ENCODE measurements at regions not wholly inside any gene's neighbourhood (a gene's known extent, or its start where the extent isn't known, plus 50 kb on each side); places are given as distances from the start of the nearest gene placed in this dataset.

- no peaks in the 10 kb centered on the region for H3K27me3 ChIP-seq (ENCODE audit: insufficient read depth, low read length)
- H3K9me3 ChIP-seq (ENCODE audit: low read length) = no peaks in the 10 kb centered on the region
- H3K27ac ChIP-seq (ENCODE audit: low read depth, low read length, poor library complexity, severe bottlenecking) = no peak overlapping the region
- H4K20me1 ChIP-seq (ENCODE audit: insufficient read depth, low read length) = no peaks in the 10 kb centered on the region
- H3K4me3 ChIP-seq (ENCODE audit: low read depth, low read length, poor library complexity, severe bottlenecking) = no peak overlapping the region
- TF ChIP-seq EZH2 (IDR thresholded peaks at IDR 0.05; ENCODE audit: borderline replicate concordance, low read length) = no peak
- TF ChIP-seq CTCF (IDR thresholded peaks at IDR 0.05; ENCODE audit: low read length) = no peak
- no peaks in the 10 kb centered on the region for H3K36me3 ChIP-seq (ENCODE audit: insufficient read depth, low read length)
- H3F3A ChIP-seq (ENCODE audit: insufficient read depth, low read length) = no peaks in the 10 kb centered on the region
- H3K9ac ChIP-seq (ENCODE audit: low read length) = no peak overlapping the region
- no peak overlapping the region for H2AFZ ChIP-seq (ENCODE audit: low read length)
- H3K79me2 ChIP-seq (ENCODE audit: insufficient read depth, low read length) = no peaks in the 10 kb centered on the region
- no peaks in the 10 kb centered on the region for H3K4me1 ChIP-seq (ENCODE audit: insufficient read depth, low read length, severe bottlenecking)
- H3K9me2 ChIP-seq (ENCODE audit: low read depth, low read length) = no peaks in the 10 kb centered on the region
- no peak overlapping the region for H3K4me2 ChIP-seq (ENCODE audit: low read length)
These were observed 135.8 kb upstream of the VRK1 start for GRCh38 chr14:96661244-96661969.

- Histone ChIP-seq H3K9ac (ENCODE audit: low read length) (no peak overlapping the region), H3F3A (ENCODE audit: insufficient read depth, low read length) (no peaks in the 10 kb centered on the region), H3K4me3 (ENCODE audit: low read depth, low read length, poor library complexity, severe bottlenecking) (no peak overlapping the region), H3K9me3 (ENCODE audit: low read length) (no peaks in the 10 kb centered on the region), H3K27me3 (ENCODE audit: insufficient read depth, low read length) (no peaks in the 10 kb centered on the region), H4K20me1 (ENCODE audit: insufficient read depth, low read length) (no peaks in the 10 kb centered on the region), H3K4me1 (ENCODE audit: insufficient read depth, low read length, severe bottlenecking) (no peaks in the 10 kb centered on the region), H3K4me2 (ENCODE audit: low read length) (no peak overlapping the region), H3K79me2 (ENCODE audit: insufficient read depth, low read length) (no peaks in the 10 kb centered on the region), H3K27ac (ENCODE audit: low read depth, low read length, poor library complexity, severe bottlenecking) (no peak overlapping the region), H3K36me3 (ENCODE audit: insufficient read depth, low read length) (no peaks in the 10 kb centered on the region), H2AFZ (ENCODE audit: low read length) (no peak overlapping the region), H3K9me2 (ENCODE audit: low read depth, low read length) (no peaks in the 10 kb centered on the region)
- no peak for TF ChIP-seq CTCF (IDR thresholded peaks at IDR 0.05; ENCODE audit: low read length)
- no peak for TF ChIP-seq EZH2 (IDR thresholded peaks at IDR 0.05; ENCODE audit: borderline replicate concordance, low read length)
These were observed 134.8 kb upstream of the VRK1 start for GRCh38 chr14:96662116-96662970.

GRCh38 chr14:96663076-96663475 lies 134.1 kb upstream of the VRK1 start:
- Histone ChIP-seq H3K4me3 (ENCODE audit: low read depth, low read length, poor library complexity, severe bottlenecking) (no peak overlapping the region), H4K20me1 (ENCODE audit: insufficient read depth, low read length) (no peaks in the 10 kb centered on the region), H2AFZ (ENCODE audit: low read length) (no peak overlapping the region), H3K27me3 (ENCODE audit: insufficient read depth, low read length) (no peaks in the 10 kb centered on the region), H3F3A (ENCODE audit: insufficient read depth, low read length) (no peaks in the 10 kb centered on the region), H3K9me3 (ENCODE audit: low read length) (no peaks in the 10 kb centered on the region), H3K4me1 (ENCODE audit: insufficient read depth, low read length, severe bottlenecking) (no peaks in the 10 kb centered on the region), H3K36me3 (ENCODE audit: insufficient read depth, low read length) (no peaks in the 10 kb centered on the region), H3K79me2 (ENCODE audit: insufficient read depth, low read length) (no peaks in the 10 kb centered on the region), H3K4me2 (ENCODE audit: low read length) (no peak overlapping the region), H3K9ac (ENCODE audit: low read length) (no peak overlapping the region), H3K27ac (ENCODE audit: low read depth, low read length, poor library complexity, severe bottlenecking) (no peak overlapping the region), H3K9me2 (ENCODE audit: low read depth, low read length) (no peaks in the 10 kb centered on the region)
- no peak for TF ChIP-seq EZH2 (IDR thresholded peaks at IDR 0.05; ENCODE audit: borderline replicate concordance, low read length)
- no peak for TF ChIP-seq CTCF (IDR thresholded peaks at IDR 0.05; ENCODE audit: low read length)
